DND-41 (cell line): ENCODE measurements at regions not wholly inside any gene's neighbourhood (a gene's known extent, or its start where the extent isn't known, plus 50 kb on each side); places are given as distances from the start of the nearest gene placed in this dataset.

Experiments
- ATAC-seq: fragments of 200-7000 bp; cut with Tn5 transposase; 3 replicates; pipeline ENCODE4 v1.9.1; 2021; ENCODE audit warnings: low read depth; ENCODE audit not compliant: insufficient read depth
- DNase-seq: peaks from one replicate; pipeline ENCODE4 v3.0.0-alpha.2; 2020
- H2AFZ ChIP-seq: 2 replicates; pipeline ENCODE4 v1.6.0; 2012; ENCODE audit warnings: low read depth, low read length
- H3K27ac ChIP-seq: 2 replicates; pipeline ENCODE4 v1.5.1; 2012; ENCODE audit warnings: low read length, inconsistent platforms
- H3K27me3 ChIP-seq: fragments of 200-600 bp; sonication (generic); 2 replicates; pipeline ENCODE4 v1.6.0; 2012; ENCODE audit warnings: low read length, mild to moderate bottlenecking, inconsistent platforms; ENCODE audit not compliant: insufficient read depth, poor library complexity
- H3K36me3 ChIP-seq: 2 replicates; pipeline ENCODE4 v1.5.1; 2012; ENCODE audit warnings: low read length, inconsistent platforms; ENCODE audit not compliant: insufficient read depth
- H3K4me1 ChIP-seq: 2 replicates; pipeline ENCODE4 v1.5.1; 2012; ENCODE audit warnings: mild to moderate bottlenecking, low read length; ENCODE audit not compliant: insufficient read depth
- H3K4me2 ChIP-seq: 2 replicates; pipeline ENCODE4 v1.6.0; 2012; ENCODE audit warnings: mild to moderate bottlenecking, moderate library complexity, low read length, inconsistent platforms; ENCODE audit not compliant: insufficient read depth
- H3K4me3 ChIP-seq, 2 experiments: fragments of 200-600 bp in 1 of 2; shearing (Covaris generic) in 1 of 2; 2 replicates each; pipeline ENCODE4 v1.5.1; 2012 to 2016; ENCODE audit warnings: inconsistent platforms in 2 of 2, low read length in 2 of 2, mild to moderate bottlenecking in 2 of 2, low read depth in 1 of 2, moderate library complexity in 1 of 2
- H3K79me2 ChIP-seq: 2 replicates; pipeline ENCODE4 v1.6.0; 2012; ENCODE audit warnings: low read length, inconsistent platforms; ENCODE audit not compliant: insufficient read depth
- H3K9ac ChIP-seq: 2 replicates; pipeline ENCODE4 v1.6.0; 2012; ENCODE audit warnings: low read depth, mild to moderate bottlenecking, inconsistent platforms, low read length, moderate library complexity
- H3K9me3 ChIP-seq: 2 replicates; pipeline ENCODE4 v1.5.1; 2012; ENCODE audit warnings: low read length, moderate library complexity, mild to moderate bottlenecking, inconsistent platforms; ENCODE audit not compliant: insufficient read depth, severe bottlenecking
- H4K20me1 ChIP-seq: 2 replicates; pipeline ENCODE4 v1.6.0; 2012; ENCODE audit warnings: low read length; ENCODE audit not compliant: insufficient read depth
- CTCF ChIP-seq: IDR thresholded peaks from 2 replicates; pipeline ENCODE4 v1.5.1; 2012; ENCODE audit warnings: borderline replicate concordance, low read length, moderate library complexity, mild to moderate bottlenecking; ENCODE audit not compliant: poor library complexity, severe bottlenecking; ENCODE audit errors: extremely low read depth
- EZH2 ChIP-seq: IDR thresholded peaks from 3 replicates; pipeline ENCODE4 v1.6.1; 2012; ENCODE audit warnings: borderline replicate concordance, low read depth, mild to moderate bottlenecking, moderate library complexity, low read length, inconsistent platforms; ENCODE audit not compliant: severe bottlenecking

GRCh38 chr2:223467196-223467595, 135.0 kb downstream of the SCG2 start:
- Histone ChIP-seq H3K4me2 (no peak overlapping the region), H4K20me1 (no peaks in the 10 kb centered on the region)
- TF ChIP-seq EZH2, result no peak
- no peak for TF ChIP-seq CTCF

GRCh38 chr2:223469270-223470046, 132.7 kb downstream of the SCG2 start:
- Histone ChIP-seq H3K27me3 (no peaks in the 10 kb centered on the region), H3K9me3 (no peaks in the 10 kb centered on the region), H3K79me2 (no peaks in the 10 kb centered on the region), H3K36me3 (no peaks in the 10 kb centered on the region), H3K4me3 (no peak overlapping the region), H3K9ac (no peak overlapping the region), H3K27ac (no peak overlapping the region), H4K20me1 (no peaks in the 10 kb centered on the region), H2AFZ (no peak overlapping the region), H3K4me1 (no peaks in the 10 kb centered on the region), H3K4me2 (no peak overlapping the region)
- no peak for ATAC-seq
- no peak for TF ChIP-seq CTCF
- TF ChIP-seq EZH2, result no peak
- no peak for DNase-seq

More at GRCh38 chr2:223467196-223467595, 135.0 kb downstream of the SCG2 start:
- Histone ChIP-seq H3K79me2 (no peaks in the 10 kb centered on the region), H3K4me1 (no peaks in the 10 kb centered on the region), H3K36me3 (no peaks in the 10 kb centered on the region), H3K9me3 (no peaks in the 10 kb centered on the region), H2AFZ (no peak overlapping the region), H3K4me3 (no peak overlapping the region), H3K27me3 (no peaks in the 10 kb centered on the region), H3K27ac (no peak overlapping the region), H3K9ac (no peak overlapping the region)
- ATAC-seq (no peak), DNase-seq (no peak)

- no peaks in the 10 kb centered on the region for H3K4me1 ChIP-seq
- no peak overlapping the region for H3K4me2 ChIP-seq
- no peaks in the 10 kb centered on the region for H3K36me3 ChIP-seq
- no peak overlapping the region for H3K4me3 ChIP-seq
- no peak for DNase-seq
- H3K27me3 ChIP-seq, result no peaks in the 10 kb centered on the region
- H3K79me2 ChIP-seq, result no peaks in the 10 kb centered on the region
- no peaks in the 10 kb centered on the region for H3K9me3 ChIP-seq
- H2AFZ ChIP-seq, result no peak overlapping the region
- H4K20me1 ChIP-seq, result no peaks in the 10 kb centered on the region
- no peak overlapping the region for H3K27ac ChIP-seq
- H3K9ac ChIP-seq, result no peak overlapping the region
- no peak for TF ChIP-seq CTCF
- TF ChIP-seq EZH2, result no peak
- no peak for ATAC-seq
Observed at GRCh38 chr2:223470602-223471001, 131.6 kb downstream of the SCG2 start.

GRCh38 chr2:223472771-223473170, 129.4 kb downstream of the SCG2 start:
- Histone ChIP-seq H4K20me1 (no peaks in the 10 kb centered on the region), H3K27me3 (no peaks in the 10 kb centered on the region), H3K9ac (no peak overlapping the region), H3K4me2 (no peak overlapping the region), H3K27ac (no peak overlapping the region), H3K9me3 (no peaks in the 10 kb centered on the region), H2AFZ (no peak overlapping the region), H3K4me3 (no peak overlapping the region), H3K79me2 (no peaks in the 10 kb centered on the region), H3K36me3 (no peaks in the 10 kb centered on the region), H3K4me1 (no peaks in the 10 kb centered on the region)
- no peak for DNase-seq
- TF ChIP-seq CTCF (no peak), EZH2 (no peak)
- no peak for ATAC-seq
